Forelimb muscle (tissue), 1 donor: ENCODE measurements at regions not wholly inside any gene's neighbourhood (a gene's known extent, or its start where the extent isn't known, plus 50 kb on each side); places are given as distances from the start of the nearest gene placed in this dataset.
"Not testable (repeated sequence)": the region's sequence is repeated elsewhere in the genome, so short reads cannot be mapped to it uniquely, and the experiment has no call there.

Experiments used
- DNase-seq: peaks from one replicate; pipeline ENCODE4 v3.0.0-alpha.2; 2013; ENCODE audit warnings: low read depth

GRCh38 chr2:95765925-95766910 is 174.4 kb downstream of the TRIM43 start:
- not testable (repeated sequence) for DNase-seq

DNA sequence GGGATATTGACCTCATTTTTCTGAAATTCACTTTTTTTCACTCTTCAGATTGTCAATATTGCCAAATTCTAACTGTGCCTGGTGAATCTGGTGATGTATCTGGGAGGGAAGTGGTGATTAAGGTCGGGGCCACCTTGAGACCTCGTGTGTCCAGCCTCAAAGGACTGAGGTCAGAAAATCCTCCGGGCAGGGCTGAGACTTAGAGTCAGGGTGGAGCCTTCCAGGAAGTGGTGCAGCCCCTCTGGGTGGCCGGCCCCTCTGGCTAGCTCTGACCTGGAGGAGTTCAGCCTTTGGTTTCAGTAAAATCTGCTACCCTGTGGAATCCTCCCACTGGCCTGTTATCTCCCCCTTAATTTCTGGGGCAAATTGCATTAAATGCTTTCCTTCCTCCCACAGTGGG is 175.7 kb downstream of the TRIM43 start:
- DNase-seq = not testable (repeated sequence)

DNA sequence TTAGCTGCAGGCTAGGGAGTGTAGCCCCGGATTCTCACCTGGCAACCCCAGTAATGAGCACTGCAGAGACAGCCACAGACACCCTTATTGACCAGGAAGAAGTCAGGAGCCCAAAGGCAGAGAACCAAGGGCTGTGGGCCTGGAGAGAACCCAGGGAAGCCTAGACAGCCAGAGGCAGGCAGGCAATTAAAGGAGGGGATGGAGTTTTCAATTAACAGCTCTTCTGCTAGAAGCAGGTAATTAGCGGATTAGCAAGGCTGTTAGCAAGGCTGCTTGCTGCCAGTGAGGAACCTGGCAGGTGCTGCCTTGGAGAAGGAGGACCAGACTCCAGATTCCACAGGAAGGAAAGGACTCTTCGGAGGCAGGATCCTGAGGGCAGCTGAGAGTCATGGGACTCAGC is 176.1 kb downstream of the TRIM43 start:
- DNase-seq = not testable (repeated sequence)

DNA sequence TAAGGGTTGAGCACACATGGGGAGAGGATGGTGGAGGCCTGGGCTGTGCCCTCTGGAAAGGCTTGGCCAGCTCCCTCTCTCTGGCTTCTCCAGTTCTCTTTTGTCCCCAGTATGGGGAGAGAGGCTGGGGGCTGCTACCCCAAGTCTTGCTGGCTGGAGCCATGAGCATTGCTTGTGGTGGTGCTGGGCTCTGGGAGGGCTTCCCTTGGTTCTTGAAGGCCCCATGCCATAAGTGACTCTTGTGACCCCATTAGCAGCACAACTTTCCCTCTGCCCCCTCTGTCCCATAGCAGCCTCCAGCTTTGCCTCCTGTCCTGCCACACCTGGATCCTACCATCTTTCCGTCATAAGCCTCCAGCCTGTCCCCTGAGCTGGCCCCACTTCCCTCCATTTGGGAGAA is 177.5 kb downstream of the TRIM43 start:
- not testable (repeated sequence) for DNase-seq

- not testable (repeated sequence) for DNase-seq
Observed at GRCh38 chr2:95770726-95771125, 178.9 kb downstream of the TRIM43 start.

- DNase-seq = not testable (repeated sequence)
Observed at GRCh38 chr2:95774322-95775192, 182.8 kb downstream of the TRIM43 start.

- not testable (repeated sequence) for DNase-seq
Observed at GRCh38 chr2:95775193-95775531, 183.4 kb downstream of the TRIM43 start.
